HepG2 (cell line): ENCODE measurements at regions not wholly inside any gene's neighbourhood (a gene's known extent, or its start where the extent isn't known, plus 50 kb on each side); places are given as distances from the start of the nearest gene placed in this dataset.

Source experiments
- ATAC-seq: fragments of 200-7000 bp; cut with Tn5 transposase; 3 replicates; pipeline ENCODE4 v1.9.1; 2020; ENCODE audit warnings: mild to moderate bottlenecking, moderate library complexity
- BruUV-seq: library from RNA; stranded (reverse); fragments of 400-500 nt; replicated peaks from 2 replicates; lab custom pipeline; 2021; lab: Mats Ljungman, UMichigan
- CTCF ChIA-PET: fragments of 300-600 bp; formaldehyde crosslinking; extraction: SDS; loops from one replicate; lab custom pipeline; 2021; ENCODE audit warnings: low total read pairs, inconsistent platforms, low intra/inter-chr PET ratio; lab: Yijun Ruan, JAX
- POLR2A ChIA-PET: fragments of 350-600 bp; sonication (Branson Sonifier 250); formaldehyde crosslinking; loops from one replicate; lab custom pipeline; 2020; ENCODE audit warnings: antibody characterized with exemption, inconsistent platforms; lab: Yijun Ruan, JAX
- DNase-seq: peaks from one replicate; pipeline ENCODE4 v3.0.0-alpha.2; 2015; ENCODE audit warnings: low spot score
- FAIRE-seq: peaks from 3 replicates; lab custom pipeline; 2011; peaks lifted over from hg19 to GRCh38; lab: Jason Lieb, UNC
- H2AFZ ChIP-seq: one replicate; pipeline ENCODE4 v1.6.1; 2011; ENCODE audit warnings: low read length, inconsistent platforms
- H3K27ac ChIP-seq: fragments of 300-600 bp; 3 replicates; pipeline ENCODE4 v1.8.0; 2011; ENCODE audit warnings: mixed run types, mild to moderate bottlenecking, mixed read lengths, low read length, inconsistent platforms; ENCODE audit not compliant: insufficient read depth; ENCODE audit errors: extremely low read length
- H3K27me3 ChIP-seq, 2 experiments: fragments of 200-600 bp in 1 of 2; 2 replicates in 1 of 2; 3 replicates in 1 of 2; pipeline versions ENCODE4 v1.6.0 to v1.8.0; 2011; ENCODE audit warnings: low read length in 2 of 2, mild to moderate bottlenecking in 2 of 2, moderate library complexity in 2 of 2, inconsistent platforms in 1 of 2; ENCODE audit not compliant: insufficient read depth in 2 of 2, control insufficient read depth in 1 of 2
- H3K36me3 ChIP-seq, 2 experiments: fragments of 200-600 bp in 1 of 2; replicated peaks in 1 of 2; 2 replicates in 1 of 2; 3 replicates in 1 of 2; pipeline versions ENCODE4 v1.5.1 to v1.8.0; 2011; ENCODE audit warnings: low read length in 2 of 2, inconsistent platforms in 1 of 2; ENCODE audit not compliant: insufficient read depth in 2 of 2, control insufficient read depth in 1 of 2
- H3K4me1 ChIP-seq: 2 replicates; pipeline ENCODE4 v1.5.1; 2012; ENCODE audit warnings: low read length, inconsistent platforms; ENCODE audit not compliant: insufficient read depth
- H3K4me2 ChIP-seq: 2 replicates; pipeline ENCODE4 v1.6.0; 2011; ENCODE audit warnings: low read depth, low read length, inconsistent platforms
- H3K4me3 ChIP-seq, 3 experiments: fragments of 200-600 bp in 1 of 3; sonication (generic), shearing (Covaris generic) in 1 of 3; replicated peaks in 1 of 3; 2 replicates each; pipeline ENCODE4 v1.5.1; 2011 to 2016; ENCODE audit warnings: low read length in 3 of 3, inconsistent platforms in 2 of 3, low read depth in 2 of 3, mild to moderate bottlenecking in 2 of 3, control low read depth in 1 of 3, mixed read lengths in 1 of 3; ENCODE audit not compliant: insufficient read depth in 1 of 3
- H3K79me2 ChIP-seq: one replicate; pipeline ENCODE4 v1.6.1; 2011; ENCODE audit warnings: low read length, inconsistent platforms; ENCODE audit not compliant: insufficient read depth
- H3K9ac ChIP-seq: 2 replicates; pipeline ENCODE4 v1.6.0; 2011; ENCODE audit warnings: mild to moderate bottlenecking, low read depth, low read length, inconsistent platforms; ENCODE audit not compliant: insufficient read depth
- H3K9me3 ChIP-seq: 2 replicates; pipeline ENCODE4 v1.5.1; 2012; ENCODE audit warnings: mild to moderate bottlenecking, low read length
- H4K20me1 ChIP-seq: 2 replicates; pipeline ENCODE4 v1.6.0; 2011; ENCODE audit warnings: inconsistent platforms, mild to moderate bottlenecking, low read length, moderate library complexity; ENCODE audit not compliant: insufficient read depth
- MAFF ChIP-seq: IDR thresholded peaks from 2 replicates; pipeline ENCODE4 v1.6.1; 2011; ENCODE audit warnings: low read depth, low read length, improper control_type of control experiment
- MAFK ChIP-seq, 2 experiments: IDR thresholded peaks in 1 of 2; conservative IDR thresholded peaks in 1 of 2; 2 replicates each; pipeline ENCODE4 v1.6.1; 2011; ENCODE audit warnings: improper control_type of control experiment in 2 of 2, low read length in 2 of 2
- SYNCRIP ChIP-seq: fragments of 200-400 bp; formaldehyde crosslinking; IDR thresholded peaks from 2 replicates; pipeline ENCODE4 v1.6.1; 2018; ENCODE audit warnings: mild to moderate bottlenecking, low read depth, low read length; ENCODE audit not compliant: insufficient read depth
- TAF15 ChIP-seq: fragments of 200-400 bp; formaldehyde crosslinking; IDR thresholded peaks from one replicate; pipeline ENCODE4 v1.6.1; 2018; ENCODE audit warnings: mild to moderate bottlenecking, low read depth, low read length; ENCODE audit not compliant: poor library complexity, severe bottlenecking
- ZNF34 ChIP-seq: sonication (generic); formaldehyde crosslinking; IDR thresholded peaks from 2 replicates; pipeline ENCODE4 v1.4.0; 2020; ENCODE audit warnings: mild to moderate bottlenecking, missing genetic modification reagents, borderline replicate concordance
- WGBS: methylation state at CpG from one replicate; pipeline ENCODE4 v1.1.6; 2017; ENCODE audit warnings: low lambda C conversion rate; 5-methylcytosine and 5-hydroxymethylcytosine counted together
- in situ Hi-C: cut with HindIII; loops from 2 replicates; pipeline ENCODE4 v1.10.0; 2017; ENCODE audit warnings: low pct_unique_long_range_greater_than_20kb; ENCODE audit not compliant: extremely low pct_ligation_motif_present
- intact Hi-C: fragments of 100-400 bp; cut with micrococcal nuclease; formaldehyde crosslinking; loops from one replicate; pipeline ENCODE4 v1.10.0; 2022; ENCODE audit not compliant: unreplicated experiment
- TF ChIP-seq, protein P1 (sequence below): sonication (generic); formaldehyde crosslinking; IDR thresholded peaks from 2 replicates; pipeline ENCODE4 v1.4.0; 2020; ENCODE audit warnings: low read depth, missing genetic modification reagents

DNA sequence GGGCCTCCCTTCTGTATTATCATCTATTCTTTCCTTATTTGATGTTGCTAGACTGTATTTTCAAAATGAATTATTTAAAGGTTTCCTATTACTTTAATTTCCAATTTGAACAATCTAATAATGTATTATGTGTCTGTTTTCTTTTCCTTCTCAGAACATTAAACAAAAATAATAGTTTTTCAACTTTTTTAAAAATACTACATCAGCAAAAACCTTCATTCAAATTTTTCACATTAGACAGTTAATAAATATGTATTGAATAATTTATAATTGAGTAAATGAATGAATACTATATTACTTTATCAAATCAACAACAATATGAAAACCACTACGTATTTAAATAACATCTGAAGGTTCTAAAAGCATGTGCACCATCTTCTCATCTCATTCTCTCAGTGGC lies 644.1 kb upstream of the SEMA3D start:
- TF ChIP-seq ZNF34 (no peak), TAF15 (no peak), MAFF (peak; percentile 63; the same call in 1 of the 2 replicates), SYNCRIP (no peak), MAFK (conservative IDR thresholded peaks at IDR 0.05 in 1 of 2, IDR thresholded peaks at IDR 0.05 in 1 of 2; ENCODE audit: low read length in 2 of 2) (peak; percentile 15 to 82; a peak in 2 of 4 replicates)
- TF ChIP-seq, protein P1, sequence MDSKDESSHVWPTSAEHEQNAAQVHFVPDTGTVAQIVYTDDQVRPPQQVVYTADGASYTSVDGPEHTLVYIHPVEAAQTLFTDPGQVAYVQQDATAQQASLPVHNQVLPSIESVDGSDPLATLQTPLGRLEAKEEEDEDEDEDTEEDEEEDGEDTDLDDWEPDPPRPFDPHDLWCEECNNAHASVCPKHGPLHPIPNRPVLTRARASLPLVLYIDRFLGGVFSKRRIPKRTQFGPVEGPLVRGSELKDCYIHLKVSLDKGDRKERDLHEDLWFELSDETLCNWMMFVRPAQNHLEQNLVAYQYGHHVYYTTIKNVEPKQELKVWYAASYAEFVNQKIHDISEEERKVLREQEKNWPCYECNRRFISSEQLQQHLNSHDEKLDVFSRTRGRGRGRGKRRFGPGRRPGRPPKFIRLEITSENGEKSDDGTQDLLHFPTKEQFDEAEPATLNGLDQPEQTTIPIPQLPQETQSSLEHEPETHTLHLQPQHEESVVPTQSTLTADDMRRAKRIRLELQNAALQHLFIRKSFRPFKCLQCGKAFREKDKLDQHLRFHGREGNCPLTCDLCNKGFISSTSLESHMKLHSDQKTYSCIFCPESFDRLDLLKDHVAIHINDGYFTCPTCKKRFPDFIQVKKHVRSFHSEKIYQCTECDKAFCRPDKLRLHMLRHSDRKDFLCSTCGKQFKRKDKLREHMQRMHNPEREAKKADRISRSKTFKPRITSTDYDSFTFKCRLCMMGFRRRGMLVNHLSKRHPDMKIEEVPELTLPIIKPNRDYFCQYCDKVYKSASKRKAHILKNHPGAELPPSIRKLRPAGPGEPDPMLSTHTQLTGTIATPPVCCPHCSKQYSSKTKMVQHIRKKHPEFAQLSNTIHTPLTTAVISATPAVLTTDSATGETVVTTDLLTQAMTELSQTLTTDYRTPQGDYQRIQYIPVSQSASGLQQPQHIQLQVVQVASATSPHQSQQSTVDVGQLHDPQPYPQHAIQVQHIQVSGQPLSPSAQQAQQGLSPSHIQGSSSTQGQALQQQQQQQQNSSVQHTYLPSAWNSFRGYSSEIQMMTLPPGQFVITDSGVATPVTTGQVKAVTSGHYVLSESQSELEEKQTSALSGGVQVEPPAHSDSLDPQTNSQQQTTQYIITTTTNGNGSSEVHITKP (CRISPR knock-in tag) = no peak
- in situ Hi-C loops = no loop called here
- 0% methylated on average over 1 of the region's 1 CpG for WGBS

More for the DNA sequence above, 644.1 kb upstream of the SEMA3D start:
- no peaks in the 10 kb centered on the region for H3K4me1 ChIP-seq
- POLR2A ChIA-PET = no interaction called here
- H3K9ac ChIP-seq = no peak overlapping the region
- no peak overlapping the region for H3K4me2 ChIP-seq
- DNase-seq (no peak), ATAC-seq (no peak), FAIRE-seq (no peak)
- CTCF ChIA-PET = no interaction called here
- intact Hi-C loops = loop anchor here (5.0 kb wide), 1 partner anchor 799 kb away; no protein-coding TSS in a partner anchor
- no peaks in the 10 kb centered on the region for H3K9me3 ChIP-seq
- no peaks in the 10 kb centered on the region for H4K20me1 ChIP-seq
- H3K27me3 ChIP-seq = no peaks in the 10 kb centered on the region
- H3K4me3 ChIP-seq = no peak overlapping the region
- no peaks in the 10 kb centered on the region for H3K36me3 ChIP-seq
- BruUV-seq = no TSS peak
- no peaks in the 10 kb centered on the region for H3K79me2 ChIP-seq
- H2AFZ ChIP-seq = no peak overlapping the region
- H3K27ac ChIP-seq = no peak overlapping the region
